HUES48 (cell line): ENCODE measurements at regions not wholly inside any gene's neighbourhood (a gene's known extent, or its start where the extent isn't known, plus 50 kb on each side); places are given as distances from the start of the nearest gene placed in this dataset.

Experiments
- H3K27ac ChIP-seq: one replicate; pipeline ENCODE4 v1.7.0; 2013; ENCODE audit warnings: low read depth, low read length, inconsistent platforms
- H3K27me3 ChIP-seq: 2 replicates; pipeline ENCODE4 v1.6.1; 2013; ENCODE audit warnings: mild to moderate bottlenecking, low read length; ENCODE audit not compliant: control insufficient read depth, insufficient read depth
- H3K36me3 ChIP-seq: 2 replicates; pipeline ENCODE4 v1.6.1; 2013; ENCODE audit warnings: low read length; ENCODE audit not compliant: control insufficient read depth, insufficient read depth
- H3K4me1 ChIP-seq: 2 replicates; pipeline ENCODE4 v1.6.1; 2013; ENCODE audit warnings: mild to moderate bottlenecking, low read length; ENCODE audit not compliant: control insufficient read depth, insufficient read depth
- H3K4me3 ChIP-seq: 2 replicates; pipeline ENCODE4 v1.5.1; 2013; ENCODE audit warnings: mild to moderate bottlenecking, low read depth, low read length
- H3K9ac ChIP-seq: 2 replicates; pipeline ENCODE4 v1.6.1; 2013; ENCODE audit warnings: mild to moderate bottlenecking, low read depth, low read length, moderate library complexity
- H3K9me3 ChIP-seq: 2 replicates; pipeline ENCODE4 v1.6.1; 2013; ENCODE audit warnings: low read length; ENCODE audit not compliant: control insufficient read depth, insufficient read depth

DNA sequence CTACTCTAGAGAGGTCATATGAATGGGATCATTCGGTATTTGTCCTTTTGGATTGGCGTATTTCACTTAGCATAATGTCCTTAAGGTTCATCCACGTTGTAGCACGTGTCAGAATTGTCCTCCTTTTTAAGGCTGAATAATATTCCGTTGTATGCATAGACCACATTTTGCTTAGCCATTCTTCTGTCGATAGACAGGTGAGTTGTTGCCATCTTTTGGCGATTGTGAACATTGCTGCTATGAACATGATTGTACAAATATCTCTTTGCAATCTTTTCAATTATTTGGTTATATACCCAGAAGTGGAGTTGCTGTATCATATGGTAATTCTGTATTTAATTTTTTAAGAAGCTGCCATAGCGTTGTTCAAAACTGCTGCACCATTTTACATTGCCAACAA, 52.4 kb upstream of the GOLGA8J start:
- Histone ChIP-seq H3K27ac (no peak overlapping the region), H3K9me3 (no peaks in the 10 kb centered on the region), H3K4me1 (no peaks in the 10 kb centered on the region), H3K36me3 (no peaks in the 10 kb centered on the region), H3K4me3 (no peak overlapping the region), H3K9ac (no peak overlapping the region), H3K27me3 (no peaks in the 10 kb centered on the region)

DNA sequence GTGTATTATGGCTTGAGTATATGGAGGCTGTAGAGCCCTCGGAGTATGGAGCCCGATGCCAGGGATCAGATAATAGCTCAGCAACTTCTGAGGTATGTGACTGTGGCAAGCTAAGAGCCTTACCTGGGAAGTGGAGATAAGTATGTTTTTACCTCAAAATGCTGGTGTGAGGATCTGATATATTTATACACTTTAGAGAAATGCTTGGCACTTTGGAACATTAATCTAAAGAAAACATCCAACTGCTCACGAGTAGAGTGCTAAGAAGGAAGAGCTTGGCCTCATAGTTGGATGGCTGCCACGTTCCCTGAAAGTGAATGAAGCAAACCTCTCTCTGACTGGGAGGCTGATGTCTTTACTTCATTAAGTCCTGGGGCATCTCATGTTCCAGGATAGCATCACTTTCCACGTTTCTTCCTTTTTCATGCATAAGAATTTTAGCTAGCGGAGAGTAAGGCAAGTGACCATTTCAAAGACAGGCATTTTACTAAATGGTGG, 58.9 kb upstream of the GOLGA8J start:
- Histone ChIP-seq H3K4me1 (no peaks in the 10 kb centered on the region), H3K36me3 (no peaks in the 10 kb centered on the region), H3K9ac (no peak overlapping the region), H3K9me3 (no peaks in the 10 kb centered on the region), H3K4me3 (no peak overlapping the region), H3K27ac (no peak overlapping the region), H3K27me3 (no peaks in the 10 kb centered on the region)

DNA sequence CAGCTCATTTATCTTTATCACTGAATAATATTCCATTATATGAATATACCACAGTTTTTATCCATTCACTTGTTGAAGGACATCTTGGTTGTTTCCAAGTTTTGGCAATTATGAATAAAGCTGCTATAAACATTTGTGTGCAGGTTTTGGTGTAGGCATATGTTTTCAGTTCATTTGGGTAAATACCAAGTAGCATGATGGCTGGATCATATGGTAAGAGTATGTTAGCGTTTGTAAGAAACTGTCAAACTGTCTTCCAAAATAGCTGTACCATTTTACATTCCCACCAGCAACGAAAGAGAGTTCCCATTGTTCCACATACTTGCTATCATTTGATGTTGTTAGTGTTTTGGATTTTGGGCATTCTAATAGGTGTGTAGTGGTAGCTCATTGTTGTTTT, 72.0 kb upstream of the GOLGA8J start:
- Histone ChIP-seq H3K9me3 (no peaks in the 10 kb centered on the region), H3K9ac (no peak overlapping the region), H3K27ac (no peak overlapping the region), H3K4me1 (no peaks in the 10 kb centered on the region), H3K4me3 (no peak overlapping the region), H3K36me3 (no peaks in the 10 kb centered on the region), H3K27me3 (no peaks in the 10 kb centered on the region)

GRCh38 chr15:30008156-30008555, 74.6 kb upstream of the GOLGA8J start:
- Histone ChIP-seq H3K4me1 (no peaks in the 10 kb centered on the region), H3K36me3 (no peaks in the 10 kb centered on the region), H3K9me3 (no peaks in the 10 kb centered on the region), H3K27ac (no peak overlapping the region), H3K27me3 (no peaks in the 10 kb centered on the region), H3K9ac (no peak overlapping the region), H3K4me3 (no peak overlapping the region)

GRCh38 chr15:30001602-30002001, 81.2 kb upstream of the GOLGA8J start:
- Histone ChIP-seq H3K4me1 (no peaks in the 10 kb centered on the region), H3K27ac (no peak overlapping the region), H3K27me3 (no peaks in the 10 kb centered on the region), H3K36me3 (no peaks in the 10 kb centered on the region), H3K9ac (no peak overlapping the region), H3K9me3 (no peaks in the 10 kb centered on the region), H3K4me3 (no peak overlapping the region)

- Histone ChIP-seq H3K4me3 (no peak overlapping the region), H3K4me1 (0 out of 2 replicates have a peak, but pooled peaks cover 4% of the 10 kb centered on the region), H3K9me3 (no peaks in the 10 kb centered on the region), H3K9ac (no peak overlapping the region), H3K27me3 (no peaks in the 10 kb centered on the region), H3K27ac (no peak overlapping the region), H3K36me3 (no peaks in the 10 kb centered on the region)
These were observed 84.7 kb upstream of the GOLGA8J start for GRCh38 chr15:29998033-29998432.

GRCh38 chr15:29997499-29997898, 85.3 kb upstream of the GOLGA8J start:
- H3K4me3 ChIP-seq, result no peak overlapping the region
- no peaks in the 10 kb centered on the region for H3K9me3 ChIP-seq
- H3K27me3 ChIP-seq, result no peaks in the 10 kb centered on the region
- H3K4me1 ChIP-seq, result 0 out of 2 replicates have a peak, but pooled peaks cover 4% of the 10 kb centered on the region
- H3K27ac ChIP-seq, result no peak overlapping the region
- H3K36me3 ChIP-seq, result no peaks in the 10 kb centered on the region
- no peak overlapping the region for H3K9ac ChIP-seq

GRCh38 chr15:29994284-29994683, 88.5 kb upstream of the GOLGA8J start:
- H3K36me3 ChIP-seq, result no peaks in the 10 kb centered on the region
- no peak overlapping the region for H3K27ac ChIP-seq
- H3K4me3 ChIP-seq, result no peak overlapping the region
- H3K27me3 ChIP-seq, result no peaks in the 10 kb centered on the region
- H3K9ac ChIP-seq, result no peak overlapping the region
- H3K4me1 ChIP-seq, result 0 out of 2 replicates have a peak, but pooled peaks cover 4% of the 10 kb centered on the region
- no peaks in the 10 kb centered on the region for H3K9me3 ChIP-seq

GRCh38 chr15:29990954-29991353, 91.8 kb upstream of the GOLGA8J start:
- Histone ChIP-seq H3K27me3 (no peaks in the 10 kb centered on the region), H3K4me1 (0 out of 2 replicates have a peak, but pooled peaks cover 4% of the 10 kb centered on the region), H3K9me3 (no peaks in the 10 kb centered on the region), H3K4me3 (no peak overlapping the region), H3K36me3 (no peaks in the 10 kb centered on the region), H3K9ac (no peak overlapping the region), H3K27ac (no peak overlapping the region)

DNA sequence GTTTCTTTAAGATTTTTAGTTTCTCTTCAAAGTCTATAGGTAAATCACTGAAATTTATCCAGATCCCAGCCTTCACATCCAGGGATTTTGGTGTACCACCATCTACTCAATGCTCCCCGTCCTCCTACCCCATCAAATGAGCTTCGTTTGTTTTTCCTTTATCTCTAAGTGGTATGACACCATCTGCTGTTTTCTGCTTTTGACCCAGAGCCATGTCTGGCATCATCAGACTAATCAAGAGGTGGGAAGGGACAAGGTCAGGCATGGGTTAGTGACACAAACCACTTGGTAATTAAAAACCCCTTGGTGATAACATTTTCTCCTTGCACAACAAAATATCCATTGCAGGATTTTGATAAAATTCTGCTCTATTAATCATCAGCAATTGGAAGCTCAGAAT, 92.7 kb upstream of the GOLGA8J start:
- Histone ChIP-seq H3K4me1 (peaks cover 7% of the 10 kb centered on the region; the same call in 1 of the 2 replicates), H3K9me3 (no peaks in the 10 kb centered on the region), H3K9ac (no peak overlapping the region), H3K4me3 (no peak overlapping the region), H3K27me3 (no peaks in the 10 kb centered on the region), H3K27ac (no peak overlapping the region), H3K36me3 (no peaks in the 10 kb centered on the region)

DNA sequence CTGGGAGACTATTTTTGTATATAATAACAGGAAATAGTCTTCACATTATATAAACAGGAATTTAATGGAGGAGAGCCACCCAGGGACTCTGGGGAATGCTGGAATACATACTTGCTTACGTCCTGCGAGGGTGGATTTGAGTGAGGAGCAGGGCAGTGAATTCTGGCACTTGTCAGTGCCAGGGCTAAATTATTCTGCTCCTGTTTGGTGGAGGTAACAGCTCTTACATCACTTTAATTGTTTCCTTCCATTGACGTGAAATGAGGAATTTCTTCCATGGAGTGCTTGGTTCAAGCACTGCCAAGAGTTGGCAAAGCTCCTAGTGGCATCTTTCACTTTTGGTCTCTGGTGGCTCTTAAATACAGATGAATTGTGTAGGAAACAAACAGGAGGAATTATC, 94.1 kb upstream of the GOLGA8J start:
- Histone ChIP-seq H3K27me3 (no peaks in the 10 kb centered on the region), H3K27ac (no peak overlapping the region), H3K9ac (no peak overlapping the region), H3K36me3 (no peaks in the 10 kb centered on the region), H3K4me3 (no peak overlapping the region), H3K9me3 (no peaks in the 10 kb centered on the region), H3K4me1 (peaks cover 9% of the 10 kb centered on the region; the same call in 1 of the 2 replicates)

- Histone ChIP-seq H3K9me3 (no peaks in the 10 kb centered on the region), H3K27me3 (no peaks in the 10 kb centered on the region), H3K27ac (no peak overlapping the region), H3K9ac (no peak overlapping the region), H3K4me1 (peaks cover 5% of the 10 kb centered on the region; the same call in 1 of the 2 replicates), H3K36me3 (no peaks in the 10 kb centered on the region), H3K4me3 (no peak overlapping the region)
These were observed 95.8 kb upstream of the GOLGA8J start for GRCh38 chr15:29986946-29987345.
